AML-193 (cell line): ENCODE measurements at regions not wholly inside any gene's neighbourhood (a gene's known extent, or its start where the extent isn't known, plus 50 kb on each side); places are given as distances from the start of the nearest gene placed in this dataset.

Source experiments
- DNase-seq, 2 experiments: peaks; one replicate each; lab custom pipeline; 2025; lab: John Stamatoyannopoulos, UW

- DNase-seq = no peak
Measured at GRCh38 chr11:119982517-119983239, 155.2 kb downstream of the TRIM29 start.

GRCh38 chr11:119980431-119980830 lies 157.5 kb downstream of the TRIM29 start:
- DNase-seq = no peak

GRCh38 chr11:119979701-119980100 lies 158.2 kb downstream of the TRIM29 start:
- DNase-seq = no peak

DNA sequence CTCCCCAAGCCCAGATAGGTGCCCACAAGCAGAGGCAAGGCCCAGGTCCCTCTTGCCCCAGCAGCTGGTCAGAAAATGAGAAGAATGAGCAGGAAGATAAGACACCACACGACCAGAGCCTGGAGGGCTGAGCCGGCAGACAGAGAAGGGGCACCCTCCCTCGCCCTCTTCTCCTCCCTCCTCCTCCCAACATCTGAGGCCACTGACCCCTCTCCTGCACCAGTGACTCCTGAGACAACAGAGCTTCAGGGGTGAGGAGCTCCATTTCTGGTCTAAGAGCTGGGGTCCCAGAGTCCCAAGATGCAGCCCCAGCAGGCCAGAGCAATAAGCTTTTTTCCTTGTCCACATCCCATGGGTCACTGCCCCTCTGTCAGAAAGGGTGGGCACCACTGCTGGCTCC lies 159.2 kb downstream of the TRIM29 start:
- DNase-seq = no peak

- DNase-seq = no peak
Measured at GRCh38 chr11:119977881-119978280, 160.0 kb downstream of the TRIM29 start.

DNA sequence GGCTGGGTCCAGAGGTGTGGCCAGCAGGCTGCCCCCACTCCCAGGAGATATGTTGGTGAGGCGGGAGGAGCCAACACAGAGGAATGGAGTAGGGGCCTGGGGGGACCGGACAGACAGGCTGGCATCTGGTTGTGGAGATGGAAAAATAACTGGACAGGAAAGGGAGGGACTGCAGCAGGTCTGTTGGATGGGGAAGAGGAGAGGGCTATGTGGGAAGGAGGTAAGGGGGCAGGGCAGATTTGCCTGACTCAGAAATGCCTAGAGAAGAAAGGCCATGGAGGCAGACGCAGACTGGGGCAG lies 160.4 kb downstream of the TRIM29 start:
- DNase-seq = no peak

DNA sequence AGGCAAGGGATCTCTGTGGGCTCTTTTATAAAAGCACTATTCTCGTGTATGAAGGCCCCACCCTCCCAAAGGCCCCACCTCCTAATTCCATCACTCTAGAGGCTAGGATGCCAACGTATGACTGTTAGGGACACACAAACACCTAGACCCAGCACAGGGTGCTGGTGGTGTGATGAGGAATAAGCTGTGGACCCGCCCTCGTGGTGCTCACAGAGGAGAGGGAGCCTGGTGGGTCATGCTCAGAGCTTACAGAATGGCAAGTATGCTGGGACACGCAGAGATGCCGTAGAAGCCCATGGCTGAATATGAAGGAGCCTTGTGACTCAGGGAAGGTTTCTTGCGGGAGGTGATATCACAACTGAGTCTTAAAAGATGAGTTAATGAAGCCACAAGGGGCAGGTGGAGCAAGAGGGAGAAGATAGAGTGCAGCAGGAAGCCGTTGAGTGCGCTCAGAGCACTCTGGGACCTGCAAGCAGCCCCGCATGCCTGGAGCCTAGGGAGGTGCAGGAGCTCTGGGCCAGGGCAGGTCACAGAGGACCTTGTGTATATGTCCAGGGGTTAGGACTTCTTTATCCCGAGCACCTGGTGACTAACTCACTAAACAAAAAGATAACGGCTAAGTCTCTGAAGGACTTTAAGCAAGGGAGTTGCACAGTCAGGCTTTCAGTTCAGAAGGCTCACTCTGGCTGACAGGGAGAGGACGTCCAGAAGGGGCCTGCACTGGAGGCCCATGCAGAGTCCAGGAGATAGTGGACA lies 160.9 kb downstream of the TRIM29 start:
- DNase-seq = no peak

- no peak for DNase-seq
Measured at GRCh38 chr11:119975561-119976152, 162.3 kb downstream of the TRIM29 start.

- no peak for DNase-seq
Measured at GRCh38 chr11:119974467-119974866, 163.4 kb downstream of the TRIM29 start.

DNA sequence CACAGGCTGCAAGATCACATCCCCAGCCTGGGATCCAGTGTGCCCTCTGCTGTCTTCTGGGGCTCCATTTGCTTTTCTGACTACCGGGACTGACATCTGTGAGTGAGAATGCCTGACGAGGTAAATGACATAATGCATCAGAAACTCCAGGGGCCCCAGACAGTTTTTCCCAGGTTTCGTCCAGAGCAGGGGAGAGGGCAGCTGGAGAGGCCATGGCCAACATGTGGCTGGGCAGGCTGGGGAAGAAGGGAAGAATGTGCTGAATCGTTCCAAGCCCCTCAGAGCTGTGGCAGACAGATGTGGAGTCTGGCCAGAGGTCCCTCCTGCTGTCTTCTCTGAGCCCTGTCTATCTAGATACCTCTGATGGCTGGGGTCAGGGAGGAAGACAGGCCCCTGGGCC lies 163.9 kb downstream of the TRIM29 start:
- DNase-seq = no peak

- DNase-seq = no peak
Measured at GRCh38 chr11:119972281-119972680, 165.6 kb downstream of the TRIM29 start.

GRCh38 chr11:119970555-119971304 lies 167.2 kb downstream of the TRIM29 start:
- no peak for DNase-seq

DNA sequence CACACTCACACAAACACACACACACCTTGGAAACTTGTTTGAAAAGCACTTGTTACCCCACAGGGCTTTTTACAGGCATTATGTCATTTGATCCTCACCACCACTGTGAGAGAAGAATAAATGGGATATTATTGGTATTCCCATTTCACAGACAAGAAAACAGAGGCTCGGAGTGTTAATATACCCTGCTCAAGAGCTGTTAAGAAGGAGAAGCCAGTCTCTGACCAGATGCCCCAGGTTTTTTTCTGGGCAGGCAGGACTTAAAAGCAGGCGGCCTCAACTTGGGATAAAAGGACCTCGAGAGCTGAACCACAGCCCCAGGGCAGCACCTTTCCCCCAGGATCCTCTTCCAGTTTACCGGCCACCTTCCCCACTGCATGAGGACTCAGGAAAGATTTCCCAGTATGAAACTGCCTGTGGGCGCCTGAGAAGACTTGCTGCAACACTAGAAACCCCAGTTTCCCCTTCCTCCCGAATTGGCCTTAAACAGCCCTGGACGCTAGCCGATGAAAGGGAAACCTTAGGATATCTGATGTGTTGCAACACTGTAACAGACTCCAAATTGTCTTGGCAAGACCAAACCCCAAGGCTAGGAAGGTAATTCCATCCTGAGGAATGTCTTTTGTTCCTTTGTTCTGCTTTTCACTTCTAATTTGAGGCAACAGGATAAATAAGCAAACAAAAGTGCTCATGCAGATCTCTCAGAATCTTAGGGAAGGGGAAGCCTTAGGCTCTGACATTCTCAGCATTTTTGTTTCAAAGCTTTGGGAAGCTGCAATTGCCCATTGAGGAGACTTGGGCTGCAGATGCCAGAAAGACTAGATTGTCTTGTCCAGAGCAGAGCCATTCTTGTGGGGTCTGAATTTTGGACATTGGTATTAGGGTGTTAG lies 173.5 kb downstream of the TRIM29 start:
- no peak for DNase-seq

GRCh38 chr11:119957951-119958350 lies 180.0 kb downstream of the TRIM29 start:
- no peak for DNase-seq

DNA sequence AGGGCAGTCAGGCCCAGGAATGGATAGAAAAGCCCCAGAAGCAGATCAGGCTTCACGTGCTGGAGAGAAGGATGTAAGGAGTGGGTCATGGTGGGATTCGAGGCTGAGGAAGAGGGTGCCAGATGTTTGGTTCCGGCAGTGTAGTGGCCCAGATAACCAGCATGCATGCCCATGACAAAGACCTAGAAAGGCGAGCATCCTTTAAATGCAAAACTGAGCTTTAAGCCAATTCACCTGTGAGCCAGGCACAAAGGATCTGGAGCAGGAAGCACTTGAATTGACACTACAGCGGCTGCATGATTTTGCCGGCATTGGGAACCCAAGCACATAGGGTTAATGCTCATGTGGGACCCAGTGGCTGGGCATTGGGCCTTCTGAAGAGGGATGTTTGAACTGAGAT lies 185.5 kb downstream of the TRIM29 start:
- no peak for DNase-seq

GRCh38 chr11:119943298-119943655 lies 194.6 kb downstream of the TRIM29 start:
- DNase-seq = no peak

- DNase-seq = no peak
Measured at GRCh38 chr11:119942583-119943297, 195.2 kb downstream of the TRIM29 start.

GRCh38 chr11:119941636-119942411 lies 196.1 kb downstream of the TRIM29 start:
- DNase-seq = no peak

DNA sequence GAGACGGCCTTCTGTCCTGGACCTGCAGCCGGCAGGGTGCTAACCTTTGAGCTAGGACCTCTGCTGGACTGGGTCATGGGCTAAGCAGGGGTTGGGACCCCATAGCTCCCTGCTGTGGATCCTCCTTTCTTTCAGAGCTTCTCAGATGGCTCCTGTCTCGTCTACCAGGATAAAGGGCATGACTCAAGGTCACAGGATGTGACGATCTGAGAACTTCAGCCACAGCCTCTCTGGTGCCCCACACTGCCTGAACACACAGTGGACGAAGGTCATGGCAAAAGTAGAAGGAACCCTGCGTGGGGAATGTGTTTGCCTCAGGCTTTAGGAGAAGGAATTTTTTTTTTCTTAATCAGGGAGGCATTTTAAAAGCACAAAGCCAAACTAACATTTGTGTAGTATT lies 196.7 kb downstream of the TRIM29 start:
- DNase-seq = no peak

GRCh38 chr11:119940401-119940976 lies 197.4 kb downstream of the TRIM29 start:
- DNase-seq = no peak
